ENCODE measurements at regions not wholly inside any gene's neighbourhood (a gene's known extent, or its start where the extent isn't known, plus 50 kb on each side); places are given as distances from the start of the nearest gene placed in this dataset.
"Not testable (repeated sequence)": the region's sequence is repeated elsewhere in the genome, so short reads cannot be mapped to it uniquely, and the experiment has no call there.

GRCh38 chr2:193101591-193101990 lies 906.9 kb upstream of the TMEFF2 start:
- DNase-seq = no peak

GRCh38 chr2:193088026-193088425 lies 893.3 kb upstream of the TMEFF2 start:
- DNase-seq = no peak

- no peak for DNase-seq
Observed at GRCh38 chr2:193076995-193077394, 882.3 kb upstream of the TMEFF2 start.

DNA sequence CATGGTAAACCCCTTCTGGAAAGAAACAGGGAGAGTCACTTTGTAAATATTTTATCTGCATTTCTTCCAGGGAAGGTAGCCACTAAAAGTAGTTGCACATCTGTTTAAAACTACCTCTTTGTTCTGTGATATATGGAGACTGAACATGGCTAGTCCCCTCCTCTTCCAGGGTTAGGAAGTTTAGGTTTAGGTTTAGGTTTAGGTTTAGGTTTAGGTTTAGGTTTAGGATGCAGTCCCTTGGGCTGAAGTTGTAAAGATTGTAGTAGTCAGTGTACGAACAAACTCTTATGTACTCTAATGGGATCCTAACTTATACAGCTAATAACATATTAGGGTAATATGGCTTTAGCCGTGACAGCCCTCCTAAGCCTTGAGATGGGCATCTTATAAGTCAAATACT lies 880.2 kb upstream of the TMEFF2 start:
- DNase-seq = no peak

- no peak for DNase-seq
Observed at GRCh38 chr2:193072647-193073046, 877.9 kb upstream of the TMEFF2 start.

DNA sequence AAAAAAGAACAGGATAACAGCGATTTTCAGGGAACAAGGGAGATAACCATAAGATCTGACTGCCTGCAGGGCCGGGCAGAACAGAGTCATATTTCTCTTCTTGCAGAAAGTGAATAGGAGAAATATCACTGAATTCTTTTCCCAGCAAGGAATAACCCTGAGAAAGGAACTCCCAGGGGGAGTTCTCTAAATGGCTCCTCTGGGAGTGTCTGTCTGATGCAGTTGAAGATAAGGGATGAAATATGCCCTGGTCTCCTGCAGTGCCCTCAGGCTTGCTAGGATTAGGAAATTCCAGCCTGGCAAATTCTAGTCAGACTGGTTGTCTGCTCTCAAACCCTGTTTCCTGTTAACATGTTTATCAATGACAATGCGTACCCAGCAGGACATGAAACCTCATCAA lies 830.8 kb upstream of the TMEFF2 start:
- not testable (repeated sequence) for DNase-seq

GRCh38 chr2:193024791-193025190 lies 830.1 kb upstream of the TMEFF2 start:
- DNase-seq = no peak

DNA sequence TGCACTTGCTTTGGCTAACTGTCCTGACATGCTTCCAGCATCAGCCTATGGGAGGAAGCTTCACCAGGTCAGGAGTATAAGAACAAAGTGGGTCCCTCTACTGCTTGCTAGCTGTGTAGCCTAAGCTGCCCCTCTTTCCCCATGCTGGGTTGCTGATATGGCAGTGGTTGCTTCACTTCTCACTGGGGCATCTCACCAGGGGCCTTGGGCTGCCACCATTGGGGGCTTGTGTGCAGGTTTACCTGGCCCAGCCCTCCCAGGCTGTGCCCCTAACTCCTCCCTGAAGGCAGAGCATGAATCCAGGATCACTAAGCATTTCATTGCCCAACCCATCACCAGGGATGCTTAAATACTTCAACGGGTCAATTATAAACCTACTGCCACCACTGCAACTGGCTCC lies 817.1 kb upstream of the TMEFF2 start:
- DNase-seq = no peak

DNA sequence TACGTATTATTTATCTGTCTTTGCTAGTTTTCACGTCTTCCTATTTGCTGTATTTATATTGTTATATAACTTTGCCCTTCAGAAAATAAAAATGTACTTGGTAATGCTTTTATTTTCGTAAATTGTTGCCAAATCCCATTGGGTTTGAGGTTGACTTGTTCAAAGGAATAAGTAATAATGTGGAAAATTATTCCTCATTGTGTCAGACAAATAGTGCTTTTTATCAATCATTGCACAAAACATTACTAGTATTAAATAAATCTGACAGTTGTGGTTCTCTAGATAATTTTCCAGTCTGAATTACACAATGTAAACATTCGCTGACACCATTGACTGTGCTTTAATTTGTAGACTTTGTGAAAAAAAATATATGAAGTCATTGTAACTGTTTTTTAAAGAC lies 798.3 kb upstream of the TMEFF2 start:
- no peak for DNase-seq

- no peak for DNase-seq
Observed at GRCh38 chr2:192983173-192983572, 788.4 kb upstream of the TMEFF2 start.

GRCh38 chr2:192978395-192978794 lies 783.7 kb upstream of the TMEFF2 start:
- DNase-seq = no peak

DNA sequence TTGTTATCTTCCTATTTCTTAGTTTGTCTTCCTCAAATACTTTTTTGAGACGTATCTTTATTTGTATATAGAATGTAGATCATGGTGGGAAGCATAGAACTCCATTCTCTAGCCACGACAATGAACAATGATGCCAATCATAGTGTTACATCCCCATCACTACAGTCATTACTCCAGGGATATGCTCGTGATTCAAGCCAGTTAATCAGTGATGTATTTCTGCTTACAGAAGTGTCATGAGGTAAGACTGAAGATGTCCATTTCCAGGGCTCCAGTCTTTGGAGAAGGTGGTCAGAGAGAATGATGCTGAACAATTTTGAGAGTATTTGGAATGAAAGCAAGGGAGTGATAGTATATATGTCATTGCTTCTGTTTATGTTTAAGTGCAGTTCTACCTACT lies 777.2 kb upstream of the TMEFF2 start:
- DNase-seq = no peak

GRCh38 chr2:192969055-192969454 lies 774.3 kb upstream of the TMEFF2 start:
- DNase-seq = no peak

- no peak for DNase-seq
Observed at GRCh38 chr2:192960945-192961344, 766.2 kb upstream of the TMEFF2 start.

GRCh38 chr2:192958615-192959014 lies 763.9 kb upstream of the TMEFF2 start:
- not testable (repeated sequence) for DNase-seq

DNA sequence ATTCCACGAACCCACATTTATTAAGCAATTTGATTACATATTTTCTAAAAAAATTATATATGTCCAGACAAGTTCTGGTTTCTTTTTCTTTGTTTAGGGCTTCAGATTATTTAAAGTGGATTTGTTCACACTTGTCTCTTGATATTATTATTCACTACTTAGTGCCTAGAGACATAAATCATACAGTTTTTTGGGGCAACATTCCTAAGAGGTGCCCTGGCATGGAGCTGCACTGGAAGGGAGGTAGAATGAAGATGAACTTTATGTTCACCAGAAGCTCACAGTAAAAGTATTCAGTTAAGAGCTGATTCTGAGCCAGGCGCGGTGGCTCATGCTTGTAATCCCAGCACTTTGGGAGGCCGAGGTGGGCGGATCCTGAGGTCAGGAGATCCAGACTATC lies 762.7 kb upstream of the TMEFF2 start:
- DNase-seq = no peak

DNA sequence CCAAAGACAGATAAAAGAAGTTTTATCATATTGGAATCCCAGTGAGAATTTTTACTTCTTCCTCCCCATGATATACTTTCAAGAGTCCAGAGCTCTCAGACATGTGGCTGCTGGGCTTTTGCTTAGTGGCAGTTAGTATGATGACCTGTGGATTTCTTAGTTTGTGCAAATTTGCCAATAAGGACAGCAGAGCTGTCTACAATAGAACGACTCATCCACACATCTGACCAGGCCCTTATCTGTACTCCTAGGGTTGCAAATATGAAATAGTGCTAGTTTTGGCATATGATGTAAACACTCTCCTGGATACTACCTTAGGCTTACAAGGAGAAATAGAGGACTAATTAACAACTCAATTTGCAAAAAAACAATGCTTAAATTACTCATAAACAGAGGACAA lies 758.4 kb upstream of the TMEFF2 start:
- no peak for DNase-seq

GRCh38 chr2:192952245-192952644 lies 757.5 kb upstream of the TMEFF2 start:
- DNase-seq = no peak

GRCh38 chr2:192948316-192948715 lies 753.6 kb upstream of the TMEFF2 start:
- DNase-seq = no peak

DNA sequence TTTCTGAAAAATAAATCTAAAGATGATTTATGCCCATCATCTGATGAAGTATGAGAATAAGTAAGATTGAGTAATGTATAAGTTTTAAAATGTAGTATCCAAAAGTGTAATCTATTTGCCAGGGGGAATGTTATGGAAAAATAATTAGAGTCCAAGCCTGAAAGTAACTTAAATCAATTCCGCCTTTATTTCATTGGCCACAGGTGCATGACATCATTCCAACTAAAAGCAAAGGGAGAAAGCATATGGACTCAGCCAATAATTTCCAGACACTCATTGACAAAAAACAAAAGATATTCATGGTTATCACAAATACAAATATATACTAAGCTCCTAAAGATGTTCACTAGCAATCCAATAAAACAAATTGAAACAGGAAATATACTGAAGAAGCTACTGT lies 752.6 kb upstream of the TMEFF2 start:
- no peak for DNase-seq

DNA sequence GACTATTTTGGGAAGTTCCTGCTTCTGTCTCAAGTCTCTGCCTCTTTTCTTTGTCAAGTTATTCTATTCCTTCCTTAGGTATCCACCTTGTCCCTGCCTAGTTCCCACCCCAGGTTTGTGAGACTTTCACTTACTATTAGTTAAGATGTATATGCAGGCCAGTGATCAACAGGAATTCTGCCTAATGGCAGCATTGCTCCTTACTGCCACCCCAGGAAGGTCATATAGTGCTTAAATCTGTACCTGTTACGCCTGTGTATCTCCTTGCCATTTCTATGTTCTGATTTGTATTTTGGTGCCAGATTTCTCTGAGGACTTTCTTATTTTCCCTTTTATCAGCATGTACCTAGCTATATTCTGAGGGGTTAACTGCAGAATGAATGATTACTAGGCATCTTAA lies 746.0 kb upstream of the TMEFF2 start:
- DNase-seq = no peak

DNA sequence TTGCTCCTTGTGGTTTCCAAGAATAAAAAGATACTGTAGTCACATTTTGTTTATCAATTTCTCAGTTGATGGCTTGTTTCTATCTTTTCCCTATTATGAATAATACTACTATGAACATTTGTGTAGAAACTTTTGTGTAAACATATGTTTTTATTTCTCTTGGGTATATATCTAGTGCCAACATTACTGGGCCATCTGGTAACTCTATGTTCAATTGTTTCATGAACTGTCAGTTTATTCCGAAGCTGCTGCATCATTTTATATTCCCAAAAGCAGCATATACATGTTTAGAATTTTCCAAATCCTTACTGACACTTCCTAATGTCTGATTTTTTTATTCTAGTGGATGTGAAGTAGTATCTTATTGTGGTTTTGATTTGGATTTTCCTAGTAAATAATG lies 737.6 kb upstream of the TMEFF2 start:
- no peak for DNase-seq

DNA sequence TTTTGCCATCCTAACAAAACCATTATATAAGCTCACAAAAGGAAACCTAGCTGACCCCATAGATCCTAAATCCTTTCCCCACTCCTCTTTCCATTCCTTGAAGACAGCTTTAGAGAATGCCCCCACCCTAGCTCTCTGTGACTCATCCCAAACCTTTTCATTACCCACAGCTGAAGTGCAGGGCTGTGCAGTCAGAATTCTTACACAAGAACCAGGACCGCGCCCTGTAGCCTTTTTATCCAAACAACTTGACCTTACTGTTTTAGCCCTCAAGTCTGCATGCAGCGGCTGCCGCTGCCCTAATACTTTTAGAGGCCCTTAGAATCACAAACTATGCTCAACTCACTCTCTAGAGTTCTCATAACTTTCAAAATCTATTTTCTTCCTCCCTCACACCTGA lies 726.9 kb upstream of the TMEFF2 start:
- not testable (repeated sequence) for DNase-seq

DNA sequence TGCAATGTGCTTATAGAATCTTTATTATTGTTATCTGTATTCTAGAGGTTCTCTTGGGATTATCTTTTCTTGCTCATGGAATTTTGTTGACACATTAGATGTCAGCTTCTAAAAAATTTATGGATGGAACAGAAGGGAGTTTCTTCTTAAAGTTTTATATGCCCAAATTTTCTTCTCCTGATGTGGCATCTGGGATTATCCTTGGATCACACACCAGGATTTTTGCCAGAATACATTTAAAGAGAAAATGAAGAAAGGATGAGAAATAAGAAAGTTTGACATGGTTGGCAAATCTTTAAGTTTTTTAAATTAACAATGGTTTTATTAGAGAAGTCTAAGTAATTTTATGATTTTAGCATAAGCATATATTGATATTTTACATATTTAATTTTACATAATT lies 706.7 kb upstream of the TMEFF2 start:
- DNase-seq = no peak

GRCh38 chr2:192899466-192899865 lies 704.7 kb upstream of the TMEFF2 start:
- no peak for DNase-seq

Measured in nucleus accumbens (tissue), 56 donors.